ENCODE measurements at regions not wholly inside any gene's neighbourhood (a gene's known extent, or its start where the extent isn't known, plus 50 kb on each side); places are given as distances from the start of the nearest gene placed in this dataset. TPM values are rescaled to one million over a fixed set of nuclear protein-coding genes. Genes with fewer than 3 reads are reported as not detected.

Small RNA genes in the stretch of these regions (microRNA-seq; reads per million reads assigned to microRNA genes)
- not detected for gene AL049874.2 (ENCODE audit: insufficient read depth, insufficient read length)

Small RNA genes in the stretch of these regions (small RNA-seq; reads per million reads assigned to genes)
- 0 reads per million in 5 experiments for gene AL049874.2

All from IMR-90 (cell line).